B cell (primary cell): ENCODE measurements at regions not wholly inside any gene's neighbourhood (a gene's known extent, or its start where the extent isn't known, plus 50 kb on each side); places are given as distances from the start of the nearest gene placed in this dataset.

Source experiments
- ATAC-seq: fragments of 200-7000 bp; cut with Tn5 transposase; one replicate; pipeline ENCODE4 v1.10.0; 2021; ENCODE audit warnings: low read depth, mild to moderate bottlenecking, moderate number of reproducible peaks, moderate library complexity
- CTCF ChIA-PET: fragments of 350-600 bp; sonication (Branson Sonifier 250); formaldehyde crosslinking; loops from one replicate; lab custom pipeline; 2021; ENCODE audit warnings: antibody characterized with exemption, inconsistent platforms; lab: Charles Lee
- POLR2A ChIA-PET: fragments of 350-600 bp; sonication (Branson Sonifier 250); formaldehyde crosslinking; loops from one replicate; lab custom pipeline; 2021; ENCODE audit warnings: antibody characterized with exemption; lab: Charles Lee
- DNase-seq: peaks from one replicate; pipeline ENCODE4 v3.0.0; 2013
- H2AFZ ChIP-seq: 2 replicates; pipeline ENCODE4 v1.6.1; 2012; ENCODE audit warnings: mild to moderate bottlenecking, low read depth, low read length; ENCODE audit not compliant: insufficient read depth, poor library complexity, severe bottlenecking
- H3K27ac ChIP-seq, 2 donors: 1 replicate in 1 of 2; 2 replicates in 1 of 2; pipeline ENCODE4 v1.5.1; 2012 to 2013; ENCODE audit warnings: low read length in 2 of 2, mild to moderate bottlenecking in 2 of 2, moderate library complexity in 1 of 2
- H3K27me3 ChIP-seq, 4 experiments: fragments of 200-600 bp in 1 of 4; sonication (generic) in 1 of 4; replicated peaks in 1 of 4; 1 replicate in 2 of 4; 2 replicates in 2 of 4; pipeline versions ENCODE4 v1.6.1 to v1.7.0; 2013 to 2016; ENCODE audit warnings: low read length in 3 of 4, mild to moderate bottlenecking in 2 of 4, mixed read lengths in 1 of 4, moderate library complexity in 1 of 4; ENCODE audit not compliant: insufficient read depth in 4 of 4, control insufficient read depth in 3 of 4; ENCODE audit errors: control extremely low read depth in 1 of 4
- H3K36me3 ChIP-seq, 2 experiments: replicated peaks in 1 of 2; 1 replicate in 1 of 2; 2 replicates in 1 of 2; pipeline versions ENCODE4 v1.6.1 to v1.7.1; 2013; ENCODE audit warnings: low read length in 1 of 2; ENCODE audit not compliant: insufficient read depth in 2 of 2, control insufficient read depth in 1 of 2; ENCODE audit errors: control extremely low read depth in 1 of 2, extremely low read depth in 1 of 2
- H3K4me1 ChIP-seq, 2 donors: fragments of 200-600 bp in 1 of 2; sonication (generic) in 1 of 2; 1 replicate in 1 of 2; 2 replicates in 1 of 2; pipeline versions ENCODE4 v1.5.1 to v1.6.1; 2013 to 2017; ENCODE audit warnings: low read length in 2 of 2; ENCODE audit not compliant: control insufficient read depth in 2 of 2, insufficient read depth in 2 of 2
- H3K4me2 ChIP-seq: replicated peaks from 2 replicates; pipeline ENCODE3; 2012; ENCODE audit warnings: mild to moderate bottlenecking, low read depth, low read length; ENCODE audit not compliant: poor library complexity, severe bottlenecking
- H3K4me3 ChIP-seq, 5 experiments: fragments of 200-600 bp in 1 of 5; sonication (generic) in 1 of 5; 1 replicate in 3 of 5; 2 replicates in 2 of 5; pipeline versions ENCODE4 v1.5.1 to v1.7.0; 2011 to 2016; ENCODE audit warnings: low read length in 4 of 5, mild to moderate bottlenecking in 4 of 5, low read depth in 2 of 5, control low read depth in 1 of 5, moderate library complexity in 1 of 5; ENCODE audit not compliant: insufficient read depth in 1 of 5; ENCODE audit errors: control extremely low read depth in 1 of 5, extremely low read depth in 1 of 5
- H3K79me2 ChIP-seq: fragments of 200-600 bp; sonication (generic); one replicate; pipeline ENCODE4 v1.6.0; 2016; ENCODE audit warnings: low read length; ENCODE audit not compliant: control insufficient read depth, insufficient read depth
- H3K9ac ChIP-seq: fragments of 200-600 bp; sonication (generic); 2 replicates; pipeline ENCODE4 v1.6.1; 2017; ENCODE audit warnings: mild to moderate bottlenecking, low read length, moderate library complexity
- H3K9me3 ChIP-seq, 3 donors: one replicate each; pipeline versions ENCODE4 v1.6.1 to v1.7.1; 2013; ENCODE audit warnings: low read length in 2 of 3; ENCODE audit not compliant: control insufficient read depth in 2 of 3, insufficient read depth in 1 of 3; ENCODE audit errors: control extremely low read depth in 1 of 3
- H4K20me1 ChIP-seq: 2 replicates; pipeline ENCODE4 v1.6.0; 2012; ENCODE audit warnings: mild to moderate bottlenecking, low read length; ENCODE audit not compliant: insufficient read depth, control insufficient read depth, poor library complexity, severe bottlenecking
- H3K27ac Mint-ChIP-seq: one replicate; pipeline ENCODE4 v1.8.0; 2021; ENCODE audit warnings: mixed read lengths
- H3K27me3 Mint-ChIP-seq: one replicate; pipeline ENCODE4 v1.8.0; 2021; ENCODE audit warnings: mixed read lengths
- H3K4me1 Mint-ChIP-seq: one replicate; pipeline ENCODE4 v1.8.0; 2021; ENCODE audit warnings: mixed read lengths
- H3K4me3 Mint-ChIP-seq: one replicate; pipeline ENCODE4 v1.8.0; 2021; ENCODE audit warnings: mixed read lengths
- H3K9me3 Mint-ChIP-seq: one replicate; pipeline ENCODE4 v1.8.0; 2022; ENCODE audit warnings: mixed read lengths; ENCODE audit not compliant: insufficient read depth
- CTCF ChIP-seq: fragments of 200-600 bp; IDR thresholded peaks from one replicate; pipeline ENCODE4 v1.8.0; 2022; ENCODE audit warnings: antibody characterized with exemption, mild to moderate bottlenecking
- EZH2 ChIP-seq: IDR thresholded peaks from 2 replicates; pipeline ENCODE4 v1.6.1; 2012; ENCODE audit warnings: borderline replicate concordance, low read depth, mild to moderate bottlenecking, moderate library complexity, low read length; ENCODE audit not compliant: insufficient read depth, poor library complexity, severe bottlenecking
- WGBS: methylation state at CpG from one replicate; pipeline ENCODE4 v1.1.5; 2013; ENCODE audit warnings: missing lambda C conversion rate; ENCODE audit not compliant: insufficient coverage; 5-methylcytosine and 5-hydroxymethylcytosine counted together
- intact Hi-C: fragments of 100-400 bp; cut with micrococcal nuclease; formaldehyde crosslinking; loops from one replicate; pipeline ENCODE4 v1.10.0; 2022

- peaks cover 9% of the 10 kb centered on the region for H3K9me3 Mint-ChIP-seq
- intact Hi-C loops: no loop called here
- ATAC-seq (no peak), DNase-seq (no peak)
- Histone ChIP-seq H3K27ac (no peak overlapping the region), H3K79me2 (no peaks in the 10 kb centered on the region), H3K36me3 (no peaks in the 10 kb centered on the region), H3K27me3 (no peaks in the 10 kb centered on the region), H3K4me2 (no peak overlapping the region), H3K9ac (no peak overlapping the region), H3K4me1 (no peaks in the 10 kb centered on the region), H2AFZ (no peak overlapping the region), H3K9me3 (peaks cover 0 to 10% (median under 1%) of the 10 kb centered on the region in 3 donors), H4K20me1 (no peaks in the 10 kb centered on the region), H3K4me3 (no peak overlapping the region)
- no peak overlapping the region for H3K27ac Mint-ChIP-seq
- 17% methylated on average over 1 of the region's 2 CpGs for WGBS
- CTCF ChIA-PET: no interaction called here
- no peak overlapping the region for H3K4me3 Mint-ChIP-seq
- TF ChIP-seq EZH2 (no peak), CTCF (no peak)
- no peaks in the 10 kb centered on the region for H3K27me3 Mint-ChIP-seq
- POLR2A ChIA-PET: no interaction called here
- H3K4me1 Mint-ChIP-seq: no peaks in the 10 kb centered on the region
These were observed 1581.5 kb upstream of the PCDH20 start for GRCh38 chr13:62997038-62997599.

- Mint-ChIP-seq H3K4me3 (no peak overlapping the region), H3K27me3 (no peaks in the 10 kb centered on the region), H3K27ac (no peak overlapping the region), H3K9me3 (peaks cover 12% of the 10 kb centered on the region), H3K4me1 (no peaks in the 10 kb centered on the region)
- no peak overlapping the region for H3K27ac ChIP-seq
- no peak overlapping the region for H2AFZ ChIP-seq
- H3K79me2 ChIP-seq: no peaks in the 10 kb centered on the region
- no peaks in the 10 kb centered on the region for H3K27me3 ChIP-seq
- ChIA-PET CTCF (no interaction called here), POLR2A (no interaction called here)
- TF ChIP-seq CTCF: no peak
- no peak for TF ChIP-seq EZH2
- H3K4me1 ChIP-seq: no peaks in the 10 kb centered on the region
- 87% methylated on average over 5 of the region's 5 CpGs for WGBS
- intact Hi-C loops: no loop called here
- no peak overlapping the region for H3K4me3 ChIP-seq
- DNase-seq: no peak
- H3K9ac ChIP-seq: no peak overlapping the region
- no peaks in the 10 kb centered on the region for H3K36me3 ChIP-seq
- H3K4me2 ChIP-seq: no peak overlapping the region
- no peak for ATAC-seq
- peaks cover 0 to 4% (median 0%) of the 10 kb centered on the region in 3 donors for H3K9me3 ChIP-seq
- H4K20me1 ChIP-seq: no peaks in the 10 kb centered on the region
These were observed 1558.2 kb upstream of the PCDH20 start for GRCh38 chr13:62973804-62974203.
